Heart left ventricle (tissue), 13 donors: ENCODE measurements at regions not wholly inside any gene's neighbourhood (a gene's known extent, or its start where the extent isn't known, plus 50 kb on each side); places are given as distances from the start of the nearest gene placed in this dataset.

ENCODE experiments used
- POLR2A ChIP-seq, 2 donors: fragments of 450-650 bp; IDR thresholded peaks; one replicate each; pipeline ENCODE4 v1.6.1; 2017; ENCODE audit warnings: antibody characterized with exemption in 2 of 2, mild to moderate bottlenecking in 2 of 2, moderate library complexity in 2 of 2
- TF ChIP-seq, protein P1 (sequence below), 12 donors: fragments of 200-600 bp; sonication (generic) in 4 of 12; IDR thresholded peaks; one replicate each; pipeline versions ENCODE4 v1.5.0 to v1.8.0; 2018 to 2022; ENCODE audit warnings: antibody characterized with exemption in 12 of 12, mild to moderate bottlenecking in 5 of 12
- donor health status: ischemic (EF 13 %, LVEDD 7.1; RV severe dilation, severe dysfunction).
- donor health status: DM: no; HTN: yes; CAD: no.
- donor health status: DM: no; HTN: no; CAD: no.
- donor health status: ischemic (EF 25% LVEDD 6.9; RV normal size, moderate dysfunction).
- donor health status: ischemic (EF 25% LVEDD 5.7; RV mildly dilated, moderate dysfunction).
- donor health status: ischemic (EF 35%, LVEDD 5.7; RV mildly dilated, moderate dysfunction).
- donor health status: nonischemic (EF 11% LVEDD 7.7; RV severe dilation, severe dysfunction).
- donor health status: DM: yes; HTN: yes; CAD: no.
- donor health status: PGD.
- donor health status: ischemic (EF 29% LVEDD 5.4; RV normal size, mild dysfunction).
- donor health status: nonischemic (EF 23%, LVEDD 6.1; RV moderate dilation, normal function).

GRCh38 chr7:81404669-81405068 lies 365.2 kb downstream of the HGF start:
- TF ChIP-seq, protein P1, sequence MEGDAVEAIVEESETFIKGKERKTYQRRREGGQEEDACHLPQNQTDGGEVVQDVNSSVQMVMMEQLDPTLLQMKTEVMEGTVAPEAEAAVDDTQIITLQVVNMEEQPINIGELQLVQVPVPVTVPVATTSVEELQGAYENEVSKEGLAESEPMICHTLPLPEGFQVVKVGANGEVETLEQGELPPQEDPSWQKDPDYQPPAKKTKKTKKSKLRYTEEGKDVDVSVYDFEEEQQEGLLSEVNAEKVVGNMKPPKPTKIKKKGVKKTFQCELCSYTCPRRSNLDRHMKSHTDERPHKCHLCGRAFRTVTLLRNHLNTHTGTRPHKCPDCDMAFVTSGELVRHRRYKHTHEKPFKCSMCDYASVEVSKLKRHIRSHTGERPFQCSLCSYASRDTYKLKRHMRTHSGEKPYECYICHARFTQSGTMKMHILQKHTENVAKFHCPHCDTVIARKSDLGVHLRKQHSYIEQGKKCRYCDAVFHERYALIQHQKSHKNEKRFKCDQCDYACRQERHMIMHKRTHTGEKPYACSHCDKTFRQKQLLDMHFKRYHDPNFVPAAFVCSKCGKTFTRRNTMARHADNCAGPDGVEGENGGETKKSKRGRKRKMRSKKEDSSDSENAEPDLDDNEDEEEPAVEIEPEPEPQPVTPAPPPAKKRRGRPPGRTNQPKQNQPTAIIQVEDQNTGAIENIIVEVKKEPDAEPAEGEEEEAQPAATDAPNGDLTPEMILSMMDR (IDR thresholded peaks at IDR 0.05): no peak
- TF ChIP-seq POLR2A (IDR thresholded peaks at IDR 0.05): no peak
